CD4-positive, alpha-beta T cell treated with Interleukin-15 for 4 hours (primary cell): ENCODE measurements at regions not wholly inside any gene's neighbourhood (a gene's known extent, or its start where the extent isn't known, plus 50 kb on each side); places are given as distances from the start of the nearest gene placed in this dataset.
"Not testable (repeated sequence)": the region's sequence is repeated elsewhere in the genome, so short reads cannot be mapped to it uniquely, and the experiment has no call there.

Experiments
- DNase-seq: peaks from one replicate; pipeline ENCODE4 v3.0.0-alpha.2; 2020; ENCODE audit warnings: low spot score

DNA sequence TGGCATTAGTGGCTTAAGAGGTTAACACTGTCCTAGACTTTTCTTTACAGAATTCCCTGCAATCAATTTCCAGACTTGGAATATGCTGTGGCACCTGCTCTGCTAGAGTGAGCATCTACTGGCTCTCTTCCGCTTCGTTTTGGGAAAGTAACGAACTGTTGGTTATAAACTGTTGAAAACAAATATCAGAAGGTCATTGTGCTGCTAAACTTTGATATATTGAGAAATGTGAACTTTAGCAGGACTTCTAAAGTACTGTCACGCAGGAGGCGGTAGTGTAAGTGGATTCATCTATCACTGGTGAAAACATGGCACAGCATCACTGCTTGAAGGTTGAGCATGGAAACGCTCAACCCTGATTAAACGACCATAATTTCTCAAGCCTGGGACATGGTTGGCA lies 348.9 kb downstream of the FLRT2 start:
- no peak for DNase-seq

DNA sequence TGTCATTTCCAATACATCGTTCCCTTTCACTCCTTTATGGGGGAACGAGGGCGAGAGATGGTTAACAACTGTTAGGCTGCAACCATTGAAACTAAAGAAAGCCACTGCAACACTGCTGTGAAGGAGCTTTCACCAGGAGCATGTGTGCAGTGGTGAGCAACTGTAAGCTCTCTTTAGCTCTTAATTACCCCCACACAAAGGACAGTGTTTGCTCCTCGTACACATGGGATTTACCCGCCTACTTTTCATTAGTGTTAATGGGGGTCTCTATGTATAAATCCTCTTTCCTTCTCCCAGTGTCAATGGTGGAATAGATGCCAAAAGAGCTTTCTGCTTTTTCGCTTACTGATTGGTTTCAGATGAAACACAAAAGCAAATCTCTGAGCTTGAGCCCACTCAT lies 343.1 kb downstream of the FLRT2 start:
- no peak for DNase-seq

DNA sequence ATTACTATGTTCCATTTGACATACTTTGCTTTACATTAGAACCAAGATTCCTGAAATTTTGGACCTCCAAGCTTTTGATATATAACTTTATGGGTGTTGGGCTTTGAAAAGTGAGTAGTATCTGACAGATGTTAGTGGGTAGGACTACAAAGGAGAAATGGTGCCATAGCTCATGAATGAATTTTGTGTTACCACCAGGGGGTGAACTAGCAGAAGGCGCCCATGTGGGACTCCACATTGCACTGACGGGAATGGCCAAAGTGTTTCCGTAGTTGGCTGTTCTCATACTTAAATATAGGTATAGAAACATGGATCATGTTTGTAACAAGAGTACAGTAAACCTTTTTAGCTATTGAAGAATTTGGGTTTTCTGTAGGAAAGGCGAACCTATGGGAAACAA lies 337.5 kb downstream of the FLRT2 start:
- DNase-seq: no peak

DNA sequence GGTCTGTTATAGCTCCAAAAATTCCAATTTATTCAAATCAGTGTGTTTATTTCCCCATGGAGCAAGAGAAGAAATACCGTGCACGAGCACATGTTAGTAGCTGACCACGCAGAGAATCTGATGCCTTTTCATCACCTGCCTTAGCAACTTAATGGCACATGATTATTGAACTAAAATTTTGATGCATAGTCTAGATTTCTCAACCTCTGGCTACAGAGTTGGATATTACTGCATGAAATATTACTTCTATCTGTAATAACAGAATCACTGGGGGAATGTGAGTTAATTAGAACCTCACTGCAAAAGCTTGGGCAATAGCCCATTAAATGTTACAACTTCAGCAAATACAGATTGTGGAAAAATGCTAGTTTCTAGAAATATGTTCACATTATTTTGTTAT lies 335.8 kb downstream of the FLRT2 start:
- DNase-seq: no peak

DNA sequence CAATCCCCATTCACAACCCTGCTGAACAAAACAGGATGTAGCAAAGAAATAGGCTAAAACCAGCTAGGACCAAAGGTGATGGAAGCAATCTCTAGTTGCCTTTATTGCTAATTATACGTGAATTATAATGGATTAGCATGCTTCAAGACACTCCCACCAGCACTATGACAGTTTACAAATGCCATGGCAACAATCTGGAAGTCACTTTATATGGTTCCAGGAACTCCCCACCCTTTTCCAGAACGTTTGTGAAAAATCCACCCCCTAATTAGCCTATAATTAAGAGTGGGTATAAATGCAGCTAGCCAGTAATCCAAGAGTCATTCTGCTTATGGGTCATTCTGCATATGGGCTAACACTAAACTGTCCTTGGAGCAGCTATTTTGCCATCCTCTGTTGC lies 328.7 kb downstream of the FLRT2 start:
- DNase-seq: no peak

DNA sequence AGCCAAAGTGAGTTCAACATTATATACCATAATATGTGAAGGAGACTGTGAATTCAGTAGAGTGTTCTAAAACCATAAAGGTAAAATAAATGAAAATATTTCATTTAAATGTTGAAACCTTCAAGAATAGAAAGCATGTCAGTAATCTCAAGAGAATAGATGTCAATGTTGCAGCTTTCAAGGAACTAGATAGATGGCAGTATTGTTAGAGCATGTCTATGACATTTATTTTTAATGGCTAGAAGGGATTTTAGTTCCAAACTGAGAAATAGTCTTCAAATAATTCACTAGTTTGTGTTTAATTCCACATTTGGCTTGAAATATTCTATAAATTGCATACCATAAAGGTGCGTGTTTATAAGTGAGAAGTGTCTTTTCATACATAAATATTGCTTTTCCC lies 326.5 kb downstream of the FLRT2 start:
- DNase-seq: no peak

GRCh38 chr14:85853996-85854526 lies 324.1 kb downstream of the FLRT2 start:
- no peak for DNase-seq

DNA sequence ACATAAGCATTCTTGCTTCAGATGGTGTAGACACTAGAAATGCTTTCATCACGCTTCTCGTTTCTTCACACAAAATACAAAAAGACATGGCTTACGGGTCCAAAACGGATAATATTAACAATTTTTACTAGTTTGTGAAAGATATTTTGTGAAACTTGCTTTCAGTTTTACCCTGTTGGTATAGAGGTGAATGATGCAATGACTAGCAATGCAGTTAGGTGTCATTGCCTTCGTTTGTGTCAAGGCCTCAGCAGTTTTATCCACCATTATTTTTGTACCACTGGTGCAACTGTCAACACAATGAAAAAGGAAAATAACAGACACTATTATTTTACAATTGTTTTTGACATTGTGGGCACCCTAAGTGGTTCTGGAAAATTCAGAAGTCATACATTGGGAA lies 323.0 kb downstream of the FLRT2 start:
- DNase-seq: no peak

GRCh38 chr14:85852123-85852522 lies 322.2 kb downstream of the FLRT2 start:
- DNase-seq: not testable (repeated sequence)

GRCh38 chr14:85830549-85830948 lies 300.6 kb downstream of the FLRT2 start:
- not testable (repeated sequence) for DNase-seq

DNA sequence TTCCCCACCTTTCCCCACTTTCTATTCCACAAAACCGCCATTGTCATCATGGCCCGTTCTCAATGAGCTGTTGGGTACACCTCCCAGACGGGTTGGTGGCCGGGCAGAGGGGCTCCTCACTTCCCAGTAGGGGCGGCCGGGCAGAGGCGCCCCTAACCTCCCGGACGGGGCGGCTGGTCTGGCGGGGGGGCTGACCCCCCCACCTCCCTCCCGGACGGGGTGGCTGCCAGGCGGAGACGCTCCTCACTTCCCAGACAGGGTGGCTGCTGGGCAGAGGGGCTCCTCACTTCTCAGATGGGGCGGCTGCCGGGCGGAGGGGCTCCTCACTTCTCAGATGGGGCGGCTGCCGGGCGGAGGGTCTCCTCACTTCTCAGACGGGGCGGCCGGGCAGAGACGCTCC lies 299.7 kb downstream of the FLRT2 start:
- DNase-seq: not testable (repeated sequence)

- DNase-seq: no peak
Measured at GRCh38 chr14:85824526-85824925, 294.6 kb downstream of the FLRT2 start.

- no peak for DNase-seq
Measured at GRCh38 chr14:85822236-85822635, 292.3 kb downstream of the FLRT2 start.

- DNase-seq: no peak
Measured at GRCh38 chr14:85817430-85817829, 287.5 kb downstream of the FLRT2 start.

- no peak for DNase-seq
Measured at GRCh38 chr14:85813040-85813439, 283.1 kb downstream of the FLRT2 start.

DNA sequence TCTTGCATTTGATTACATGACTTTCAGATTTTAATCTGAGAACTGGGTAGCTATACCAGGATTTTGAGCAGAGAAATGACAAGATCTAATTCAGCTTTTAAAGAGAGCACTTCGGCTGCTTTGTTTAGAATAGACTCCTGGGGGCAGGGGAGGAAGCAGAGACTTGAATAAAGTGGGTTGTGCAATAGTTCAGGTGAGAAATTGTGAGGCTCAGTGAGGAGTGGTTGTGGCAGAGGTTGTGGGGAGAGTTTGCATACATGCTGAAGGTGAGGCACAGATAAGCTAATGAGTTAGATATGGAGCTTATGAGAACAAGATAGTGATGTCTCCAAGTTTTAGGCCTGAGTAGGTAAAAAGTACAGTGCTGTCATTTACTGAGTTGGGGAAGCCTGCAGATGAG lies 281.4 kb downstream of the FLRT2 start:
- no peak for DNase-seq

GRCh38 chr14:85799668-85800067 lies 269.7 kb downstream of the FLRT2 start:
- no peak for DNase-seq

- no peak for DNase-seq
Measured at GRCh38 chr14:85798856-85799255, 268.9 kb downstream of the FLRT2 start.

DNA sequence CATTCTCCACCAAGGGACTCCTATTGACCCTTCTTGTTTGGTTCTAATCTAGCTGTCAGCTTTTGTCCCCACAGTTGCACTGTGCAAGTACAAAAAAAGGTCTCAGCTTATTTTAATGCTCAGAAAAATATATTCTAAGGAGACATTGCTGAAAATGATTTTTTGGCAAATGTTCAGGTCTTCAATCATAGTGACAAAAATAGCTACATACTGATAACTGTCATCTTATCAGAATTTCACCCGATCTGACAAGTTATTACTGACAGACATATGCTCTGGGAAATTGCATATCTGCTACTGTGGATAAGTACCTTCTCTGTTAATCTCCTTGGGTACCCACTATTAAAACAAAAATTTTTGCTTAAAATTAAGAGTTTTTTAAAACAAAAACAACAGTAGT lies 263.6 kb downstream of the FLRT2 start:
- DNase-seq: no peak

- DNase-seq: no peak
Measured at GRCh38 chr14:85789506-85789905, 259.6 kb downstream of the FLRT2 start.

DNA sequence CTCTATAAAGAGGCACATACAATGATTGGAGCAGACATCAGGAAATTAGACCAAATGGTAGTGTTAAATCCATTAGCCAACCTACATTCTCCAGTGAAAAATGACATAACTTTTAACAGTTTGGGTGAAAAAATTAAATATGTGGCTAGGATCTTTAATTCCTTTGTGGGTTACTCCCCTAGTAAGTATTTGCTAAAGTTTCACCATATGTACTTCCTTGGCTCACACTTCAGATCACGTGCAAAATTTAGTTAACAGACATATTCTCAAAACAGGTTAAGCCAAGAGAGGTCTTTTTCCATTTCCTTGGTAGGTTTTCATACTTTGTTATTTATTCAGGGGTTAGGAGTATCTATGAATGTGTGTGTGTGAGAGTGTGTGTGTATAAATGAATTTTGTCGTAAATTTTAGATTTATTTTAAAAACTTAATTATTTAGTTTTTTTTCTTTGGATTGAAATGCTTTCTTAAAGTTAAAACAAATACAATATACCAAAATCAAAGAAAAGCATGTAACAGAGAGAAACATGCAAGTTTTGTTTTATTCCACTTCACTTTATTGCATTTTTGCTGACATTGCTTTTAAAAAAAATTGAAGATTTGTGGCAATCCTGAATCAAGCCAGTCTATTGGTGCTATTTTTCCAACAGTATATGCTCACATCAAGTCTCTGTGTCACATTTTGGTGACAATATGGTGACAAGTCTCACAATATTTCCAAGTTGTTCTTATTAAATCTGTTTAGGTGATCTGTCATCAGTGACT lies 258.7 kb downstream of the FLRT2 start:
- DNase-seq: no peak

- no peak for DNase-seq
Measured at GRCh38 chr14:85766295-85766694, 236.4 kb downstream of the FLRT2 start.

DNA sequence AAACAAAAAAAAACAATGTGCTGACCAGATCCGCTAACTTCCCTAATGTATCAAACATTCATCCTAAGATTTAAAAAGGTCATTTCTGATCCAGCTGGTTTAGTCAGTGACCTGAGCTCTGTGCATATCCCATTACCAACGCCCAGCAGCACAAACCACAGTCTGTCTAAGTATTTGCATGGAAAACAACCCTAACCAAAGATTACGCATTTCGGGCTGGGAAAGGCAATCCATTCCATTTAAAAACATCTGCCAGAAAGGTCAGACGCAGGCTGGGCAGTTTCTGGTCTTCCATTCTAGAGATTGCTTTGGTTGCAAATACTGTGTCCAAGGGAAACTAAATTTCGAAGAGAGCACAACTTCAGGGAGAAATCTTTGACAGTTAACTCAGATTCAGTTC lies 234.9 kb downstream of the FLRT2 start:
- no peak for DNase-seq

GRCh38 chr14:85762526-85762925 lies 232.6 kb downstream of the FLRT2 start:
- no peak for DNase-seq
